Gastrocnemius medialis (tissue), 4 donors: ENCODE measurements at regions not wholly inside any gene's neighbourhood (a gene's known extent, or its start where the extent isn't known, plus 50 kb on each side); places are given as distances from the start of the nearest gene placed in this dataset.

Experiments used
- POLR2A ChIP-seq, 2 donors: fragments of 450-650 bp; IDR thresholded peaks; one replicate each; pipeline ENCODE4 v1.6.1; 2017; ENCODE audit warnings: antibody characterized with exemption in 2 of 2, mild to moderate bottlenecking in 2 of 2, moderate library complexity in 2 of 2
- TF ChIP-seq, protein P1 (sequence below), 5 experiments: fragments of 450-650 bp in 3 of 5; fragments of 200-600 bp in 2 of 5; sonication (generic) in 2 of 5; IDR thresholded peaks in 4 of 5; conservative IDR thresholded peaks in 1 of 5; 1 replicate in 4 of 5; 2 replicates in 1 of 5; pipeline ENCODE4 v1.5.1; 2016 to 2019; ENCODE audit warnings: antibody characterized with exemption in 5 of 5, mild to moderate bottlenecking in 3 of 5, moderate library complexity in 3 of 5

DNA sequence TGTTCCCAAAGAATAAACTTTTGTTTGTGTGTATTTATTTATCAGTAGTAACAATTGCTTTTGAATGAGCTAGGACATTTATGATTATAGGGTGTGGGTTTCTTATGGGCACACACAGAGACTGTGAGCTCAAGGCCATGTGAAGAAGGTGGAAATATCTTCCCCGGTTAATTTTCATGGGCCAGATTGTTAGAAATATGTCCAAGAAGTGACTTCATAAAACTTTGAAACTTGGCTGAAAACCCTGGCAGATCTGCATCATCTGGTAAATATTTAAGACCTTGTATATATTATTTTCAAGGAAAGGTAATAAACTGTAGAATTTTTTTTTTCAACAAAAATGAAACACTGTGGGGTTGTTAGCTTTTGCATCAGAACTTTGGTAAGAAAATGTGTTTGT lies 53.5 kb upstream of the RNU6-8 start:
- TF ChIP-seq, protein P1, sequence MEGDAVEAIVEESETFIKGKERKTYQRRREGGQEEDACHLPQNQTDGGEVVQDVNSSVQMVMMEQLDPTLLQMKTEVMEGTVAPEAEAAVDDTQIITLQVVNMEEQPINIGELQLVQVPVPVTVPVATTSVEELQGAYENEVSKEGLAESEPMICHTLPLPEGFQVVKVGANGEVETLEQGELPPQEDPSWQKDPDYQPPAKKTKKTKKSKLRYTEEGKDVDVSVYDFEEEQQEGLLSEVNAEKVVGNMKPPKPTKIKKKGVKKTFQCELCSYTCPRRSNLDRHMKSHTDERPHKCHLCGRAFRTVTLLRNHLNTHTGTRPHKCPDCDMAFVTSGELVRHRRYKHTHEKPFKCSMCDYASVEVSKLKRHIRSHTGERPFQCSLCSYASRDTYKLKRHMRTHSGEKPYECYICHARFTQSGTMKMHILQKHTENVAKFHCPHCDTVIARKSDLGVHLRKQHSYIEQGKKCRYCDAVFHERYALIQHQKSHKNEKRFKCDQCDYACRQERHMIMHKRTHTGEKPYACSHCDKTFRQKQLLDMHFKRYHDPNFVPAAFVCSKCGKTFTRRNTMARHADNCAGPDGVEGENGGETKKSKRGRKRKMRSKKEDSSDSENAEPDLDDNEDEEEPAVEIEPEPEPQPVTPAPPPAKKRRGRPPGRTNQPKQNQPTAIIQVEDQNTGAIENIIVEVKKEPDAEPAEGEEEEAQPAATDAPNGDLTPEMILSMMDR (IDR thresholded peaks at IDR 0.05 in 4 of 5, conservative IDR thresholded peaks at IDR 0.05 in 1 of 5), result no peak
- TF ChIP-seq POLR2A (IDR thresholded peaks at IDR 0.05), result no peak
